Thymus (tissue), 11 donors: ENCODE measurements at regions not wholly inside any gene's neighbourhood (a gene's known extent, or its start where the extent isn't known, plus 50 kb on each side); places are given as distances from the start of the nearest gene placed in this dataset.
"Not testable (repeated sequence)": the region's sequence is repeated elsewhere in the genome, so short reads cannot be mapped to it uniquely, and the experiment has no call there.

Source experiments
- DNase-seq, 9 donors: peaks; one replicate each; pipeline ENCODE4 v3.0.0-alpha.2; 2013; ENCODE audit warnings: low spot score in 9 of 9, low read depth in 6 of 9, missing footprints in 1 of 9
- H3K27ac ChIP-seq, 2 donors: one replicate each; pipeline ENCODE4 v1.5.1; 2013; ENCODE audit warnings: control low read depth in 1 of 2, low read depth in 1 of 2, low read length in 1 of 2, mild to moderate bottlenecking in 1 of 2, moderate library complexity in 1 of 2
- H3K27me3 ChIP-seq, 2 donors: one replicate each; pipeline ENCODE4 v1.5.1; 2013; ENCODE audit warnings: low read length in 1 of 2; ENCODE audit not compliant: control insufficient read depth in 2 of 2, insufficient read depth in 1 of 2
- H3K36me3 ChIP-seq, 2 donors: one replicate each; pipeline ENCODE4 v1.5.1; 2013; ENCODE audit warnings: low read length in 1 of 2, mild to moderate bottlenecking in 1 of 2, moderate library complexity in 1 of 2; ENCODE audit not compliant: control insufficient read depth in 2 of 2, insufficient read depth in 2 of 2
- H3K4me1 ChIP-seq, 2 donors: one replicate each; pipeline ENCODE4 v1.5.1; 2013; ENCODE audit warnings: low read length in 2 of 2; ENCODE audit not compliant: control insufficient read depth in 2 of 2, insufficient read depth in 2 of 2
- H3K4me3 ChIP-seq, 2 donors: one replicate each; pipeline ENCODE4 v1.5.1; 2013; ENCODE audit warnings: low read length in 2 of 2, control low read depth in 1 of 2, mild to moderate bottlenecking in 1 of 2
- H3K9me3 ChIP-seq, 2 donors: one replicate each; pipeline ENCODE4 v1.5.1; 2013; ENCODE audit warnings: low read length in 1 of 2, mild to moderate bottlenecking in 1 of 2; ENCODE audit not compliant: control insufficient read depth in 2 of 2, insufficient read depth in 1 of 2
- WGBS: extraction: QIAGEN DNeasy Blood & Tissue Kit; methylation state at CpG from one replicate; pipeline ENCODE4 v1.1.7; 2013; 5-methylcytosine and 5-hydroxymethylcytosine counted together
- donor health status: healthy.

- no peaks in the 10 kb centered on the region for H3K9me3 ChIP-seq
- H3K27ac ChIP-seq = no peak overlapping the region
- no peak for DNase-seq
- no peaks in the 10 kb centered on the region for H3K36me3 ChIP-seq
- H3K4me3 ChIP-seq = no peak overlapping the region
- WGBS = 53% methylated on average over 4 of the region's 4 CpGs
- H3K27me3 ChIP-seq = no peaks in the 10 kb centered on the region
- H3K4me1 ChIP-seq = no peaks in the 10 kb centered on the region
These were observed 105.6 kb upstream of the MYO3A start for GRCh38 chr10:25828475-25828874.

- Histone ChIP-seq H3K4me3 (no peak overlapping the region), H3K9me3 (no peaks in the 10 kb centered on the region), H3K27ac (no peak overlapping the region), H3K27me3 (no peaks in the 10 kb centered on the region), H3K4me1 (no peaks in the 10 kb centered on the region), H3K36me3 (no peaks in the 10 kb centered on the region)
- no peak for DNase-seq
- 95% methylated on average over 1 of the region's 1 CpG for WGBS
These were observed 102.9 kb upstream of the MYO3A start for GRCh38 chr10:25831080-25831479.

- Histone ChIP-seq H3K27ac (no peak overlapping the region), H3K4me3 (no peak overlapping the region), H3K9me3 (no peaks in the 10 kb centered on the region), H3K4me1 (no peaks in the 10 kb centered on the region), H3K27me3 (no peaks in the 10 kb centered on the region), H3K36me3 (no peaks in the 10 kb centered on the region)
- WGBS = 89% methylated on average over 3 of the region's 3 CpGs
- DNase-seq = no peak
These were observed 94.3 kb upstream of the MYO3A start for GRCh38 chr10:25839683-25840082.

- not testable (repeated sequence) for H3K27me3 ChIP-seq, H3K9me3 ChIP-seq, H3K27ac ChIP-seq, H3K4me3 ChIP-seq, H3K4me1 ChIP-seq, H3K36me3 ChIP-seq, DNase-seq
- WGBS = over 99% methylated on average over 3 of the region's 3 CpGs
These were observed 93.2 kb upstream of the MYO3A start for GRCh38 chr10:25840875-25841274.

GRCh38 chr10:25842146-25842545 lies 91.9 kb upstream of the MYO3A start:
- no peaks in the 10 kb centered on the region for H3K36me3 ChIP-seq
- no peak overlapping the region for H3K27ac ChIP-seq
- H3K4me1 ChIP-seq = no peaks in the 10 kb centered on the region
- no peak overlapping the region for H3K4me3 ChIP-seq
- H3K27me3 ChIP-seq = no peaks in the 10 kb centered on the region
- no peaks in the 10 kb centered on the region for H3K9me3 ChIP-seq
- no peak for DNase-seq
- 87% methylated on average over 6 of the region's 6 CpGs for WGBS

- 96% methylated on average over 10 of the region's 10 CpGs for WGBS
- H3K27me3 ChIP-seq = no peaks in the 10 kb centered on the region
- no peaks in the 10 kb centered on the region for H3K4me1 ChIP-seq
These were observed 90.4 kb upstream of the MYO3A start for GRCh38 chr10:25843551-25844170.

GRCh38 chr10:25844716-25845115 lies 89.3 kb upstream of the MYO3A start:
- 93% methylated on average over 2 of the region's 2 CpGs for WGBS
- not testable (repeated sequence) for H3K4me1 ChIP-seq, H3K27ac ChIP-seq, H3K4me3 ChIP-seq, H3K9me3 ChIP-seq, DNase-seq, H3K36me3 ChIP-seq, H3K27me3 ChIP-seq

More at GRCh38 chr10:25843551-25844170, 90.4 kb upstream of the MYO3A start:
- DNase-seq = no peak
- Histone ChIP-seq H3K4me3 (no peak overlapping the region), H3K9me3 (no peaks in the 10 kb centered on the region), H3K36me3 (no peaks in the 10 kb centered on the region), H3K27ac (no peak overlapping the region)

GRCh38 chr10:25849268-25849667 lies 84.8 kb upstream of the MYO3A start:
- H3K4me3 ChIP-seq = no peak overlapping the region
- no peaks in the 10 kb centered on the region for H3K4me1 ChIP-seq
- DNase-seq = no peak
- WGBS = 78% methylated on average over 3 of the region's 3 CpGs
- H3K27ac ChIP-seq = no peak overlapping the region
- H3K36me3 ChIP-seq = no peaks in the 10 kb centered on the region
- H3K27me3 ChIP-seq = no peaks in the 10 kb centered on the region
- H3K9me3 ChIP-seq = no peaks in the 10 kb centered on the region

GRCh38 chr10:25849988-25850387 lies 84.0 kb upstream of the MYO3A start:
- WGBS = 15% methylated on average over 4 of the region's 4 CpGs
- H3K27ac ChIP-seq = no peak overlapping the region
- no peaks in the 10 kb centered on the region for H3K27me3 ChIP-seq
- no peak for DNase-seq
- H3K9me3 ChIP-seq = no peaks in the 10 kb centered on the region
- H3K36me3 ChIP-seq = no peaks in the 10 kb centered on the region
- H3K4me3 ChIP-seq = no peak overlapping the region
- no peaks in the 10 kb centered on the region for H3K4me1 ChIP-seq

GRCh38 chr10:25851548-25851947 lies 82.5 kb upstream of the MYO3A start:
- no peak overlapping the region for H3K27ac ChIP-seq
- H3K4me3 ChIP-seq = no peak overlapping the region
- no peaks in the 10 kb centered on the region for H3K36me3 ChIP-seq
- DNase-seq = no peak
- no peaks in the 10 kb centered on the region for H3K4me1 ChIP-seq
- no peaks in the 10 kb centered on the region for H3K27me3 ChIP-seq
- WGBS = 64% methylated on average over 7 of the region's 7 CpGs
- no peaks in the 10 kb centered on the region for H3K9me3 ChIP-seq
